GM10266 (cell line): ENCODE measurements at regions not wholly inside any gene's neighbourhood (a gene's known extent, or its start where the extent isn't known, plus 50 kb on each side); places are given as distances from the start of the nearest gene placed in this dataset.

Experiments
- DNase-seq: peaks from one replicate; pipeline ENCODE4 v3.0.0; 2012; ENCODE audit errors: extremely low spot score
- CTCF ChIP-seq: IDR thresholded peaks from 2 replicates; pipeline ENCODE4 v1.5.1; 2012; ENCODE audit warnings: mild to moderate bottlenecking, low read depth; ENCODE audit not compliant: control insufficient read depth, insufficient read depth; ENCODE audit errors: missing control alignments

- DNase-seq = no peak
- no peak for TF ChIP-seq CTCF
Observed at GRCh38 chr5:26060212-26060611, 978.2 kb downstream of the CDH9 start.

DNA sequence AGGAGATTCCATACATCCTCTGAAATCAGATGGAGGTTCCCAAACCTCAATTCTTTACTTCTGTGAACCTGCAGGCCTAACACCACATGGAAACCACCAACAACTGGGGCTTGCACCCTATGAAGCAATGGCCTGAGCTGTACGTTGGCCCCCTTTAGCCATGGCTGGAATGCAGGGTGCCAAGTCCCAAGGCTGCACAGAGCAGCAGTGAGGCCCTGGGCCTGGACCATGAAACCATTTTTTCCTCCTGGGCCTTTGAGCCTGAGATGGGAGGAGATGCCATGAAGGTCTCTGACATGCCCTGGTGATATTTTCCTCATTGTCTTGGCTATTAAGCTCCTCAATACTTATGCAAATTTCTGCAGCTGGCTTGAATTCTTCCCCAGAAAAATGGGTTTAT, 983.8 kb downstream of the CDH9 start:
- DNase-seq = no peak
- TF ChIP-seq CTCF = no peak

DNA sequence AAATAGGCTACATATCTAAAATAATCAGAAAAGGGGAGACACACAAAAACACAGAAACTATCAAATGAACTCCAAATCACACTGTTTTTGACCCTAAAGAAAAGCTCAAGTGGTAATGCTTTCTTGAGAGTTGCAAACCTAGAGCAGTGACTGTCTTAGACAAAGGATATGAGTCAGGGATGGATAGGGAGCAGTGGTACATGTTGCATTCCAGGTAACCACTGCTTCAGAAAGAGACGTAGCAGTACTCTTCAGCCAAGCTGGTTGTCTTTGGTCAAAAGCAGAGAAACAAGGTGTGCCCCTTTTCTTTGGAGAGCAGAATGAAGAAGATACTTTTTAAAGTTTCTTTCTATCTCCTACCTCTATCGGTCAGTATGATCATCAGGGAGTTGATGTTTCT, 1003.6 kb downstream of the CDH9 start:
- DNase-seq = no peak
- TF ChIP-seq CTCF = no peak

DNA sequence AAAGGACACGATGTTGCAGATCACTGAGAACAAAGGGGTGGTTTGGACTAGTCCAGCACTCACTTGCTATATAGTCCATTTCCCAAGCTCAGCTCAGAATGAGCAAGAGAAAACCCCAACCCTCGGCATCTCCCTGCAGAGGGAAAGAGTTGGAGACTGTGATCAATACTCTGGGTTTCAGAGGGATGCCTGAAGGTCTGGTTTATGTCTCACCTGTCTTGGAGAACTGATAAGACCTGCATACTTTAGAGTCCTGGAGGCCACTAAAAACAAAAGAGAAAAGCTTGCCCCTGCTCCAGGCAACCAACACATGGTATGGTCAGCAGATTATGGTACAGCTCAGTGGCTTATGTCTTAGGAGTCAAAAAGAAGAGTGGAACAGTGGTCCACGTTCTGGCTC, 1006.9 kb downstream of the CDH9 start:
- TF ChIP-seq CTCF = no peak
- DNase-seq = no peak

GRCh38 chr5:26026044-26026443, 1012.3 kb downstream of the CDH9 start:
- DNase-seq = no peak
- no peak for TF ChIP-seq CTCF

DNA sequence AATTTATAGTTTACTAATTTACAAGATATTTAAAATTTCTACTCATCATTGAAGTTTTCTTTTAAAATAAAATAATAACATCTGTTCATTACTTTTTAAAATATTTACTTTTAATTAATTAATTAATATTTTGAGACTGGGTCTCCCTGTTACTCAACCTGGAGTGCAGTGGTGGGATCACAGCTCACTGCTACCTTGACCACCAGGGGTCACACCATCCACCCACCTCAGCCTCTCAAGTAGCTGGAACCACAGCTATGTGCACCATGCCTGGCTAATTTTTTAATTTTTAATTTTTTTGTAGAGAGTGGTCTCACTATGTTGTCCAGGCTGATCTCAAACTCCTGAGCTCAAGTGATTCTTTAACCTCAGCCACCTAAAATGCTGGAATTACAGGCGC, 1013.6 kb downstream of the CDH9 start:
- no peak for DNase-seq
- no peak for TF ChIP-seq CTCF

DNA sequence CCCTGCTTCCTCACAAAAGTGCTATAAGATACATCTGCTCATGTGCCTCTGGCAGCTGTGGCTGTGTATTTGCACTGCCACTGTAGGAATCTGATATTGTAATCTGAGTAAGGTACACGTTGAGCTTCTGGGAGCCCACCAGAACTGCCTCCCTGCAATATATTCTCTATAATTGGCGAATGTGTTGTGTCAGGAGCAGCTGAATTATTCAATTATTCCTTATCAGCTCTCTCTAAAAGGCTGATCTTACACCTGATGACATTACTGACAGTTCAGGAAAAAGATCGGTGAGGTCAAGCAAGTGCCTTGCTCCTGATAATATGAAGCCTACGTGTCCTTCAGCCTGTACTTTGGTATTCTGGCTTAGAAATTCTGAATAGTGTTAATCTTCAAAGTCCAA, 1015.0 kb downstream of the CDH9 start:
- DNase-seq = no peak
- no peak for TF ChIP-seq CTCF
